Mucosa of stomach (tissue), 1 donor: ENCODE measurements at regions not wholly inside any gene's neighbourhood (a gene's known extent, or its start where the extent isn't known, plus 50 kb on each side); places are given as distances from the start of the nearest gene placed in this dataset.

Experiments
- H3K27me3 ChIP-seq: one replicate; pipeline ENCODE4 v1.7.0; 2013; ENCODE audit warnings: mild to moderate bottlenecking, low read length; ENCODE audit not compliant: control insufficient read depth, insufficient read depth
- H3K36me3 ChIP-seq: one replicate; pipeline ENCODE4 v1.7.0; 2013; ENCODE audit warnings: low read length; ENCODE audit not compliant: control insufficient read depth, insufficient read depth
- H3K4me1 ChIP-seq: one replicate; pipeline ENCODE4 v1.7.0; 2013; ENCODE audit warnings: mild to moderate bottlenecking, low read length; ENCODE audit not compliant: control insufficient read depth, insufficient read depth
- H3K4me3 ChIP-seq: one replicate; pipeline ENCODE4 v1.7.0; 2013; ENCODE audit warnings: low read length
- H3K9ac ChIP-seq: one replicate; pipeline ENCODE4 v1.7.0; 2013; ENCODE audit warnings: mild to moderate bottlenecking, low read length, moderate library complexity
- H3K9me3 ChIP-seq: one replicate; pipeline ENCODE4 v1.7.0; 2013; ENCODE audit warnings: mild to moderate bottlenecking, low read length, moderate library complexity; ENCODE audit not compliant: control insufficient read depth
- donor health status: Pancreatic carcinoma.

DNA sequence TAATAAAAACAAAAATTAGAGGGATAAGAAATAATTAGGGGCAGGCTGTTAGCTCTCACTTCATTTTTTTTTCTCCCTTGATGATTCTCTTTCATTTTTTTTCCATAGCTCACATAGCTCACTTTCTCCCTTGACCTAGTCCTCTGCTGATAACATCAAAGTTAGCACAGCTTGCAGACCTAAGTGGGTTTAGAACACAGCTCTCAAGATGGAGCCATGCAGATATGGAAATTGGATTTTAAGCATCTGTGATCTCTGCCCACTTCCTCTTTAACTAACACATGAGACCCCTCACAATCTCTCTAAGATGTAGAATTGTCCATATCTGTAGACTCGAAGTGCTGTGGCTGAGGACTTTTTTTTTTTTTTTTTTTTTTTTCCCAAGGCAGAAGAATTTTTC lies 257.1 kb downstream of the SOX4 start:
- Histone ChIP-seq H3K4me1 (no peaks in the 10 kb centered on the region), H3K36me3 (no peaks in the 10 kb centered on the region), H3K9me3 (no peaks in the 10 kb centered on the region), H3K27me3 (no peaks in the 10 kb centered on the region), H3K9ac (no peak overlapping the region), H3K4me3 (no peak overlapping the region)

DNA sequence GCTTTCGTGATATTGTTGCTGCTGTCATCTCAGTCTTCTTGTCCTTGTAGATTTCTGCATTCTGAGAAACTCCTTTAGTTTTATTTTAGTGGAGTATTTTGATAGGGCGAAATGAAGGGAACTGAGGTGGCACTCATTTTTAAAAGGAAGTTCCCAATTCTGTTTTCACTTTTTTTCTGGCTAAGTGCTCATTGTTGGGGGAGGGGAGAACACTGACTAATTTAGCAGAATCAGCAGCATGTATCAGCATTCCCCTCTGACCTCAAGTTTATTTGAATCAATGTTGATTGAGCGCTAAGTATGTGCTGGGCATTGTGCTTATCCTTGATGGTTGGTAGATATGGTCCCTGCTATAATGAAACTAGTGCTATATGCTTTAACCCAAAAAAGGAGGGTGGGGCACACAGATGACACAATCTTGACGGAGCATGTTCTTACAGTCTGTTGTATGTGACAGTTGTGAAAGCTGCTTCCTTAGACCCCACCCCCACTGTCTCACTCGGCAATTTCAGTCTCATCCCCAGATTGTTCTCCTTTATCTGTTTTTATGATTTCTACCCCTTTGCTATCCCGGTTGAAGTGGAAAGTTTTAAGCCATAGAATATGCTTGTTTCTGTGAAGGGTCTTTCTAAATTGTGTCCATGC lies 262.4 kb downstream of the SOX4 start:
- no peak overlapping the region for H3K4me3 ChIP-seq
- no peaks in the 10 kb centered on the region for H3K36me3 ChIP-seq

DNA sequence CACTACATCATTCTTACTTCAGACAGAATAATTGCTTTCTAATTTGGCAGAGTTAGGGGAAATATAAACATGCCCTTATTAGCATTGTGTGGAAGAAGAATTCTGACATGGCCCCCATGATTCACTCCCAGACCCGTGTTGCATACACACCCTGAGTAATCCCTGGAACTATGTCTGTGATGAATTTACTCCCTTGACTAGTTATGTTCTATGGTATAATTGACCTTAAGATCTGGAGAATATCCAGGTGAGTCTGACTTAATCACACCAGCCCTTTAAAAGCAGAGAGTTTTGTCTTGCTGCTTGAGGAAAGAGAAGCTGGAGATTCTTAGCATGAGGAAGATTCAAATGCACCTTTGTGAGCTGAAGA lies 262.9 kb downstream of the SOX4 start:
- H3K4me3 ChIP-seq = no peak overlapping the region
- no peaks in the 10 kb centered on the region for H3K4me1 ChIP-seq
- H3K36me3 ChIP-seq = no peaks in the 10 kb centered on the region
- H3K9me3 ChIP-seq = no peaks in the 10 kb centered on the region
- no peak overlapping the region for H3K9ac ChIP-seq
- H3K27me3 ChIP-seq = peaks cover 3% of the 10 kb centered on the region

More for the DNA sequence above, 262.4 kb downstream of the SOX4 start:
- no peaks in the 10 kb centered on the region for H3K4me1 ChIP-seq
- peaks cover 3% of the 10 kb centered on the region for H3K27me3 ChIP-seq
- H3K9me3 ChIP-seq = no peaks in the 10 kb centered on the region
- H3K9ac ChIP-seq = no peak overlapping the region

DNA sequence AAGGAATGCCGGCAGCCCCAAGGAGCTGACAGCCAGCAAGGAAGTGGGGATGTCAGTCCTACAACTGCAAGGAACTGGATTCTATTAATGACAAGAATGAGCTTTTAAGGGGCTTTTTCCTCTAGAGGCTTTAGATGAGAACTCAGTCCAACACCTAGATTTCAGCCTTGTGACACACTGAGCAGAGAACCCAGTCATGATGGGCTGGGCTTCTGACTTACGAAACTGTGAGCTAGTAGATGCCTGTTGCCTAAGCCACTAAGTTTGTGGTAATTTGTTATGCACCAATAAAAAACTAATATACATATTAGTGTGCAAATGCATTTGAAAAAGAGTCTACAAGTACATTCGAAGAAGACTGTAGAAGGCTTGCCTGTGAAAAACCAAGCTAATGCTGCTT lies 263.3 kb downstream of the SOX4 start:
- H3K4me1 ChIP-seq = no peaks in the 10 kb centered on the region
- no peak overlapping the region for H3K9ac ChIP-seq
- no peak overlapping the region for H3K4me3 ChIP-seq
- no peaks in the 10 kb centered on the region for H3K9me3 ChIP-seq
- H3K36me3 ChIP-seq = no peaks in the 10 kb centered on the region
- peaks cover 3% of the 10 kb centered on the region for H3K27me3 ChIP-seq

DNA sequence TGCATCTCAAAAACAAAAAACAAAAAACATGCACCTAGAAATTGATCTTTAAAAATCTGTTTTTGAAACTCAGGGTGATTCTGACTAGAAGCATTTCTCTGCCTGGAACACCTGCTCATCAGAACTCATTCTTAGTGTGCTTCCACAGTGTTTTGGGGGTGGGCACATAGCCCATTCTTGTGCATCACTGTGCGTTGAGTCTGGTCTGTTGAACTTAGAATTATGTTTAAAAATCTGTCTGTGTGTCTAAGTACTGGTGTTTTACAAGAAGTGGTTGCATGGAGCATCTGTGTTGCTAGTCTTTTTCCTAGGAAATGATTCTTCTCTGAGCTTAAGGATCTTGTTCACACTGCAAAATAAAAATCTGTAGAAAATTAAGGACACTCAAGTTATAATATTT lies 264.5 kb downstream of the SOX4 start:
- H3K27me3 ChIP-seq = peaks cover 3% of the 10 kb centered on the region
- H3K36me3 ChIP-seq = no peaks in the 10 kb centered on the region
- H3K4me3 ChIP-seq = no peak overlapping the region

DNA sequence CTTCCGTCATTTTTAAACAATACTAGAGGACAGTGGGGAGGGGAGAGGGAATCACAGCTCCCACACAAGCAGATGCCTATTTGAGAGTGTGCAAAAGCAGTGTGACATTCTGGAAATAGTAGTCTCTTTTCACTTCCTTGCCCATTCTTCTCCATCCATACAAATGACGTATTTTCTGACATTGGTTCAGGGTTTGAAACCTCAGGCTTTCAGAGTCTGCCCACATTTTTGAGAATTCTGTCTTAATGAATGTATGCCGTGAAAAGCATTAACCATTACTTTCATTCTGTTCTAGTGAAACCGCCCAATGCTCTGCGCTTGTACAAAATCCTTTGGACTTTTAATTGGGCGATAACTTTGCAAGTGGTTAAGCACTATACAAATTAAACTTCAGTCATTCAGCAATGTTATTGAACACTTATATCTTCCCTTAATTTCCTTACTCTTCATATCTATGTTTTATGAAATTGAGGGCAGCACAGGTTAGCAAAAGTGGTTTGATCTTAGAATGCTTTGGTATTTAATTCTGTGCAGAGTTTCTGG lies 265.7 kb downstream of the SOX4 start:
- H3K9ac ChIP-seq = no peak overlapping the region
- H3K4me3 ChIP-seq = no peak overlapping the region
- H3K9me3 ChIP-seq = no peaks in the 10 kb centered on the region
- no peaks in the 10 kb centered on the region for H3K36me3 ChIP-seq
- peaks cover 3% of the 10 kb centered on the region for H3K27me3 ChIP-seq
- H3K4me1 ChIP-seq = no peaks in the 10 kb centered on the region

More for the DNA sequence above, 264.5 kb downstream of the SOX4 start:
- no peaks in the 10 kb centered on the region for H3K9me3 ChIP-seq
- H3K4me1 ChIP-seq = no peaks in the 10 kb centered on the region
- no peak overlapping the region for H3K9ac ChIP-seq

DNA sequence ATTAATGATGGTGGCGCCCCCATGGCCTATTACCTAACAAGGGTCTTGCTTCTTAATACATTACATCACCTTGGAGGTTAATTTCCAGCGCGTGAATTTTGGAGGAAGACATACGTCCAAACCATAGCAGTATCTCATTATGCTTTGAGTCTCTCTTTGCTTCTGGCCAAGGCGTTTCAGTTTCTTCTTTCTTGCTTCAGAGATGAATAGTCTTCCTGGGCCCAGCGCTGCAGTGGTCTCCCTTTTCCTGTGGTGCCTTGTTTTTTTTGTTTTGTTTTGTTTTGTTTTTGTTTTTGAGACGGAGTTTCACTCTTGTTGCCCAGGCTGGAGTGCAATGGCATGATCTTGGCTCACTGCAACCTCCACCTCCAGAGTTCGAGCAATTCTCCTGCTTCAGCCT lies 268.4 kb downstream of the SOX4 start:
- no peaks in the 10 kb centered on the region for H3K36me3 ChIP-seq
- no peaks in the 10 kb centered on the region for H3K9me3 ChIP-seq

DNA sequence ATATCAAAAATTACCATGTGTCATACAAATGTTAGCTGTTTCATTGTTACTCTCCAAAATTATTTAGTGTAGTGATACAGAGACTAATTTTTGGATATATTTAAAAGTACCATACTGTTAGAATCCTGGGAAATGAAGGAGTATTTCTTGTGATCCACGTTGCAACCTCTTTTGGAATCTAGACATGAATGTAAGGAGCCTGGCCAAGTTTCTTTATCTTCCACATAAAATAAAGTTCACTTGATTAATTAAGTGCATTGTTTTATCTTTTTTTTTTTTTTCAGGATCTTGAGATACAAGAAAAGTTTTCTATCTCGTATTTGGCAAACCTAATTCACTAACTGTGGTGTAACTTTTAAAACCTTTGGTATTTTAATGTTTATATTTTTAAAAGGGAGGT lies 270.7 kb downstream of the SOX4 start:
- no peaks in the 10 kb centered on the region for H3K9me3 ChIP-seq
- no peak overlapping the region for H3K4me3 ChIP-seq
- no peaks in the 10 kb centered on the region for H3K27me3 ChIP-seq
- H3K36me3 ChIP-seq = no peaks in the 10 kb centered on the region
- H3K9ac ChIP-seq = no peak overlapping the region
- H3K4me1 ChIP-seq = no peaks in the 10 kb centered on the region

More for the DNA sequence above, 268.4 kb downstream of the SOX4 start:
- H3K27me3 ChIP-seq = peaks cover 3% of the 10 kb centered on the region
- H3K4me1 ChIP-seq = no peaks in the 10 kb centered on the region
- H3K9ac ChIP-seq = no peak overlapping the region
- H3K4me3 ChIP-seq = no peak overlapping the region

DNA sequence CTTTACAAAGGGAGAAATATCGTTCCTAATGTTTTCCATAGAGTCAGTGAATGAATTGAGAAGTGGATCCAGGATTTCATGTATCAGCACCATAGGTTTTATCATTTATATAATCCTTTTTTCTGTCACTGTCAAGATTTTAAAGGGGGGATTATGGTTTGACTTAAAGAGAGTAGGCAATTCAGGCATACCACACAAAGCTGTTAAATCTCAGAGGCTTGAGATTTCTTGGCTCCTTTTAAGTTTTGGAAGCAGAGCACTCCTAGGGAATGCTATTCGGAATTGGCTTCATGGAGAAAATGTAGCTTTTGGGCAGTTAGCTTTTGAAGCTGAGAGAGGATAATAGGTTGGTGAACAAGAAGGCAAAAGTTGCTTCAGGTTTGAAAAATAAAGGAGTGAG lies 274.7 kb downstream of the SOX4 start:
- H3K9me3 ChIP-seq = no peaks in the 10 kb centered on the region
- H3K27me3 ChIP-seq = no peaks in the 10 kb centered on the region
- no peak overlapping the region for H3K9ac ChIP-seq
- H3K4me1 ChIP-seq = no peaks in the 10 kb centered on the region
- no peak overlapping the region for H3K4me3 ChIP-seq
- H3K36me3 ChIP-seq = no peaks in the 10 kb centered on the region

DNA sequence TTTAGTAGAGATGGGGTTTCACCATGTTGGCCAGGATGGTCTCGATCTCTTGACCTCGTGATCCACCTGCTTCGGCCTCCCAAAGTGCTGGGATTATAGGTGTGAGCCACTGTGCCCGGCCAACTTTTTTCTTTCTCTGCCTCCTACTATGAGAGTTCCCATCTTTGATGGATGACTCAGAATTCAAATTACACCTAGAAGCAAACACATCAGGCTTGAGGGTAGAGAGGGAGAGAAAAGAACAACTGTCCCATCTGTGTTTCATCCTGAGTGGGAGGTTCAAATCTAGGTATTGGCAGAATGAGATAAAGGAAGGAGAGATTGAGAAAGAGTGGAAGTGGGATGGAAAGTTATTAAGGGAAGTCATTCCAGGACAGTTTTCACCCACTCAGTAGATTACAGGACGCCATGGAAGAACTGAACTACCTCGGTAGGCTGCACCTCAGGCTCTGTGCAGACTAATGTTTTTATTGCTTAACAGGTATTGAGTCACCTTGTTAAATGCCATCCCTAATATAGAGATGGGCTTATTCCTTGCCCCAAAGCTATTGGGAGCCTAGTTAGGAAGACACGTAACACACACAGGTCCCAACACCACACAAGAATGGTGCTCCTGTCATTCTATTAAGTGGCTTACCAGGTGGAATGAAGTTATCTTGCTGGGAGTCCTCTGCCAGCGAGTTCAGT lies 275.7 kb downstream of the SOX4 start:
- Histone ChIP-seq H3K36me3 (no peaks in the 10 kb centered on the region), H3K9ac (no peak overlapping the region), H3K9me3 (no peaks in the 10 kb centered on the region), H3K4me3 (no peak overlapping the region), H3K4me1 (no peaks in the 10 kb centered on the region), H3K27me3 (no peaks in the 10 kb centered on the region)

DNA sequence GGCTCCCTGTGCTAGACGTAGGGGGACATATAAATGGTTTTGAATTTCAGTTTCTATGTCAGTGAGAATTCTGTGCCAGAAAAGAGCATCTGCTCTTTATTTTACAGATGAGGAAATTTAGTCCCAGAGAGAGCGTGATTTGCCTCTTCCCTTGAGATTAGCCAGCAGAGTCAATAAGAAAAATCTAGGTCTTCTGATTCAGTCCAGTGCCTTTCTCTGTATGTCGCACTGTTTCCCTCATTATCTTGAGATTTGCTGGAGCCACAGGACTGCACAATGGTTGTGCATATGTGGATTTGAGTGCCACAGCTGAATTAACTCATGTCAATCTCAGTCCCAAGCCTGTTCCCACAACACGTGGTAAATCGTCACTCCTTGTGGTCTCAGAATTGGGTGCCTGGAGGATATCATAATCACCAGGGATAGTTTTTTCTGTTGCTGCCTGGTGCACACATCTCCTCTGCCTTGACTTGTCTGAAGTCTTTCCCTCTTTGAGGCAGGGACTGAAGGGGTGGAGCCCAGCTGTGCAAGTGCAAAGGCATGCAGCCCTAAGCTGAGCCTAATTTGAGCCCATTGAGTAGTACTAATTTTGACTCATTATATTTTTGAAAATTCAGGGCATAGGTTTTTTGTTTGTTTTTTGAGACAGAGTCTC lies 276.7 kb downstream of the SOX4 start:
- Histone ChIP-seq H3K4me3 (no peak overlapping the region), H3K9ac (no peak overlapping the region), H3K9me3 (no peaks in the 10 kb centered on the region), H3K27me3 (no peaks in the 10 kb centered on the region), H3K4me1 (no peaks in the 10 kb centered on the region), H3K36me3 (no peaks in the 10 kb centered on the region)

DNA sequence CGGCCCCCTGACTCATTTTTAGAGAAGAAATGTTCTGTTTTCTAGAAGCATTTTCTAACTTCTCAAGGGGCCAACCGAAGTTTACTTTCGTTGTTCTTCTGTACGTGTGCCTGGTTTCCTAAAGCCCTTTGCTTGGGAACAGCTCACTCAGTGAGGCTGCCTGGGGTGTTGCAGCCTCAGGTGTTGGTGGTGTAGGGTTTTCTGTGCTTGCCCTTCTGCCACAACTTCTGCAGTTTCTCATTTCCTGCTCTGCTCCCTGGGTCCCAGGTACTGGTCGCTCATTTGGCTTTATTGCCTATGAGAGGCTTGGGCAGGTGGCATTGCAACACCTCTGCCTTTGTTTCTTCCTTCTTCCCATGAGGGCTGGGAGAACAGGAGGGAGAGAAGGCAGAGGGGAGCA lies 278.3 kb downstream of the SOX4 start:
- no peaks in the 10 kb centered on the region for H3K4me1 ChIP-seq
- no peaks in the 10 kb centered on the region for H3K27me3 ChIP-seq
- no peak overlapping the region for H3K4me3 ChIP-seq
- H3K36me3 ChIP-seq = no peaks in the 10 kb centered on the region
- H3K9ac ChIP-seq = no peak overlapping the region
- H3K9me3 ChIP-seq = no peaks in the 10 kb centered on the region
